HuH-7 (cell line): ENCODE measurements at regions not wholly inside any gene's neighbourhood (a gene's known extent, or its start where the extent isn't known, plus 50 kb on each side); places are given as distances from the start of the nearest gene placed in this dataset.

Source experiments
- DNase-seq: peaks from one replicate; pipeline ENCODE4 v3.0.0; 2011; ENCODE audit warnings: low spot score

DNA sequence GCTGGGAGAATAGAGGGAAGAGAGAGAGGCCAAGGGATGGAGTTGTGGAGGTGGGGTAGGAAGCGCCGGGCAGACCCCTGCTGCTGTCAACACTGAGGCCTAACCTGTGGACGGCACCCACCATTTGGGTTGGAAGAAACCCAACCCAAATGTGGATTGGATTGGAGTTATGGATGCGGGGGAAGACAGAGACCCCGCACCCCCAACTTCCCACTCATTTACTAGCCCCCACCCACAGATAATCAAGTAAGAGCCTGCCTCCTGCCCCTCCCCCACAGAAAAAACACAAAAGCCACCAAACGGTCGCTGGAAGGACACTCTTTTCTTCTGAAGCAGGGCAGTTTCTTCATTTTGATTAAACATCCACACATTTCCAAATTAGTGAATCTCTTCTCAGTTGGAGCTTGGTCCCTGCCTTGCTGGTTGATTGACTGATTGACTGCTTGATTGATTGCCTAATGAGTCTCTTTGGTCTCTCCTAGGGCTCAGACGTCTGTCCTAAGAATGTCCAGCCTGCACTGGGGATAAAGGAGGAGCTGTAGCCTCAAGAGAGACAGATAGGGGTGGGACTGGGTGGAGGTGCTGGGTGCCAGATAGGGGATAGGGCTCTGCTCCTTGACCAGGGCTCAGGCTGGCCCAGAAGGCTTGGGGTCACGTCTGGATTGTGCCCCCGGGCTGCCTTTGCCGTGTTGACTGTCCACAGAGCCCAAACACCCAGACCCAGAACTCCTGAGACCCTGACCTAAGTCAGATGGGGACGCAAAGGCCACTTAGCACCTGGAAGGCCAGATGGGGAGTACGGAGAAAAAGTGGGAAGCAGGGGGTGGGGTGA, 74.9 kb upstream of the FOXP4 start:
- DNase-seq: no peak

DNA sequence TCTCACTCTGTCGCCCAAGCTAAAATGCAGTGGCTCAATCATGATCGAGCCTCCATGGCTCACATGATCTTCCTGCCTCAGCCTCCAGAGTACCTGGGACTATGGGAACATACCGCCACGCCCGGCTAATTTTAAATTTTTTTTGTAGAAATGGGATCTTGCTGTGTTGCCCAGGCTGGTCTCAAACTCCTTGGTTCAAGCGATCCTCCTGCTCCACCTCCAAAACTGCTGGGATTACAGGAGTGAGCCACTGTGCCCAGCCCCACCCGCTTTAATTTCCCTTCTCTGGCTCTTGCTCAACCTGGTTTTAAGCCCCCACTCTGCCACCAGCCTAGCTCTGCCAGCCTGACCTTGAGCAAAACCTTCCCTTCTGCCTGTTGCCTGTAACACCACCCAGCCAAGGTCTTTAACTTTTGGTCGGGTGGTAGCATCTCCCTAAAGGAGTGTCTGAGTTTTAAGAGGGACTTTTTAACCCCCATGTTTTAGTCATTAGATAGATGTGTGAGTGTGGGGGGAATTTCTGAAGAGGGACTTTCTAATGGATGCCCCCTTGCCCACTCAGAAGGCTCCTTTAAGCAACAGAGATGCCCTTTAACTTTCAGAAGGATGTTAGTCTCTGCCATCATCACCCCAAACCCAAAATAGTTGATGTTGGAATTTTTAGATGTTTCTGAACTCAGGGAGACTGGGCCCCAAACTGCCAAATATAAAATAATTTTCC, 71.8 kb upstream of the FOXP4 start:
- DNase-seq: no peak

- DNase-seq: no peak
Measured at GRCh38 chr6:41475164-41475563, 71.0 kb upstream of the FOXP4 start.

- DNase-seq: no peak
Measured at GRCh38 chr6:41475737-41476357, 70.3 kb upstream of the FOXP4 start.

- no peak for DNase-seq
Measured at GRCh38 chr6:41476401-41476800, 69.8 kb upstream of the FOXP4 start.

- DNase-seq: no peak
Measured at GRCh38 chr6:41477572-41477971, 68.6 kb upstream of the FOXP4 start.

GRCh38 chr6:41483943-41484342, 62.2 kb upstream of the FOXP4 start:
- no peak for DNase-seq

- DNase-seq: no peak
Measured at GRCh38 chr6:41487860-41488432, 58.2 kb upstream of the FOXP4 start.

DNA sequence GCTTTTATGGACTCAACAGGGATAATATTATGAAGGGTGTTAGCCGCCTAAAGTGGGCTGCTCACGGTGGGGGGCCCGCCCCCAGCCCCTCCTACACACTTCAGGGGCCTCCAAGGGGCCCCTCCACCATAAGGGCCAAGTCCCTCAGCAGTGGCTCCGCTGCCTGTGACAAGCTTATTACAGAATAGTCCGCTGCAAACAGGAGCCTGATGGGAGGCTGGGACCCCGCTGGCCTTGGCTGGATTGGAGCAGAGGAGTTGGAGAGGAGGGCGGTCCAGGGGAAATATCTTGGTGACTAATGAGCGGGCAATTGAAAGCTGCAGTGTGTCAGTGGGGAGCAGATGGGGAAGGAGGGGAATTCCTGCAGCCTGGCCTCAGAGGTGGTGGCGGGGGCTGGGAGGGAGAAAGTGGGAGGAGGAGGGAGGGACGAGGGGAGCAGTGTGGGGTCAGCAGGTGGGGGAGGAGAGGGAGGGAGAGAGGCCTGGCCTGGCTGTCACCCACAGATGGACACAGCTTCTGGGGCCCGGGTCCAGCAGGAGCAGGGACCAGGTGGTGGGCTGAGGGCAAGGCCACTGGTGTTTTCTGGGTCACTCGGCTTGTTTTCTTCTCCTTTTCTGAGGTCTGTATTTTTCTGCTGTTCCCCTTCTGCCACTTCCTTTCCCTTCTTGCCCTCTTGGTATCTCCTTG, 57.6 kb upstream of the FOXP4 start:
- DNase-seq: no peak

- no peak for DNase-seq
Measured at GRCh38 chr6:41489120-41489851, 56.9 kb upstream of the FOXP4 start.

DNA sequence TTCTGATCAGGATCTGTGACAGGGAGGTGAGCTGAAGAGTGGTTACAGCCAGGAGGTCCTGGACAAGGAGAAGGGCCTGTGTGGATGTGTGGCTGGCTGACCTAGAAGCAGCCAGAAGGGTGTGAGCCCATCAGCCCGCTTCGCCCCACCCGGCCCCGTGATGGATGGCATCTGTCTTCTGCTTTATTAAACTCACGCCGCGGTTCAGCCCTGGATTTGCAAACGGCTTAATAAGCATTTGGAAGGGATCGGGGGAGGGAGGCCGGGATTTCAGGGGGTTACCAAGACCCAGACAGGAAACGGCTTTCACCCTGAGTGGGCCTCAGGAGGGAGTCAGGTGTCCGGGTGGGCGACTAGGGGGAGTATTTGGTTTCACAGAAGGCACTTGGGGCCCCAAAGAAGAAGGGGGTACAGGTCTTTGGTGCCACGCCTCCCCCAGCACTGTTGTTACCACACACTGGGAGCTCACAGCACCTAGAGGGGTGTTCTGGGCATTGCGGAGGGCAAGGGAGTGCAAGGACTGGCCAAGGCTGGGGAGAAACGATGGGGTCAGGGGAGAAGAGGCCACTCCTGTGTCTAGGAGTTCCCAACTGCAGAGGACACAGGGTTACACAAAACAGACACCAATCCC, 53.8 kb upstream of the FOXP4 start:
- DNase-seq: no peak

DNA sequence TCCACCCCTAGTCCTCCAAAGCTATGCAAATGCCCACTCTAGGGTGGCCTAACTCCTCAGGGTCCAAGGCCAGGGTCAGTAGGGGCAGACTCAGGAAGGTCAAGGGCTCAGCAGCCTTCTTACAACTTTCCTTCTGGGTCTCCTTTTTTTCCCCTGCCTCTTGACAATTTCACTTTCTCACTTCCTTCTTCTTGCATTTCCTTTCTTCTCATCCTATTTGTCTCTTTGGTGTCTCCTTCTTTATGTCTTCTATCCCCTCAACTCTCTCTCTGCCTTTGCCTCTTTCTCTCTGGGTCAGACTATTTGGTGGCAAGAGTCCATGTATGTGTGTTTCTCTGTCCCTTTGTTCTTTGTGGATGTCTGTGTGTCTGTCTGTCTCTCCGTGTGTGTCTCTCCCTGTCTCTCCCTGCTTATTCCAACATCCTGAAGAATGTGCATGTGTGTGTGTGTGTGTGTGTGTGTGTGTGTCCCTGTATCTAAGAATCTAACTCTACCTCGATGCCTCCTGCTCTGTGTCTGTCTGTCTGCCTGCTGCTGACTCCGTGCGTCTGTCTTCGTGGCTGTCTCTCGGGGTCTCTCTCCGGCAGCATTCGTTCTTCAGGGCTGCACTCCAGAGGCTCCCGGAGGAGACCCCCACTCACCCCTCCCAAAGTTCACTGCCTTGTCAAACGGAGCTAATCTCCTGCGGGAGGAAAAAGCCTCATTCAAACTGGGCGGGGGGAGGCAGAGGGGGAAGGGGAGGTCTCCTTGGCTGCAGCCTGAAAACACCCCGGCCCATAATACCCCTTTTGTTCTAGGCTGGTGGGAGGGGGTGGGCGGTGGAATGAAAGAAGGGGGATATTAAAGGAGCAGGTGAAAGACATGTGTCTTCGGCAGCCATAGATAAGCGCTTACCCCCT, 51.7 kb upstream of the FOXP4 start:
- no peak for DNase-seq
